ENCODE measurements at regions not wholly inside any gene's neighbourhood (a gene's known extent, or its start where the extent isn't known, plus 50 kb on each side); places are given as distances from the start of the nearest gene placed in this dataset.
"Not testable (repeated sequence)": the region's sequence is repeated elsewhere in the genome, so short reads cannot be mapped to it uniquely, and the experiment has no call there.

- intact Hi-C loops (cut with DNase I, micrococcal nuclease) = no loop called here
- H3K4me3 Mint-ChIP-seq = no peak overlapping the region
- H3K27me3 Mint-ChIP-seq = no peaks in the 10 kb centered on the region
- no peak overlapping the region for H3K27ac Mint-ChIP-seq
- no peak for TF ChIP-seq CTCF (IDR thresholded peaks at IDR 0.05)
- no peaks in the 10 kb centered on the region for H3K4me1 Mint-ChIP-seq (ENCODE audit: low read depth)
- Histone ChIP-seq H3K9me3 (ENCODE audit: control insufficient read depth in 1 of 2, insufficient read depth in 1 of 2, low read length in 2 of 2) (no peaks in the 10 kb centered on the region), H3K36me3 (ENCODE audit: insufficient read depth, low read length) (no peaks in the 10 kb centered on the region), H3K27ac (ENCODE audit: low read depth in 1 of 2, low read length in 2 of 2) (no peak overlapping the region), H3K4me3 (ENCODE audit: low read length) (no peak overlapping the region), H3K27me3 (ENCODE audit: control insufficient read depth in 1 of 2, insufficient read depth in 2 of 2, low read length in 2 of 2) (no peaks in the 10 kb centered on the region), H3K4me1 (ENCODE audit: insufficient read depth, low read length) (no peaks in the 10 kb centered on the region)
- ChIA-PET POLR2A (no interaction called here), CTCF (no interaction called here)
- H3K9me3 Mint-ChIP-seq = peaks cover 3% of the 10 kb centered on the region
- no peak for ATAC-seq (ENCODE audit: poor library complexity)
- no peak for DNase-seq
- no peaks in the 10 kb centered on the region for H3K36me3 Mint-ChIP-seq (ENCODE audit: low read depth)
Observed at GRCh38 chr2:208722731-208723130, 316.1 kb downstream of the PTH2R start.

GRCh38 chr2:208725280-208725679, 318.7 kb downstream of the PTH2R start:
- Mint-ChIP-seq H3K36me3 (ENCODE audit: low read depth) (no peaks in the 10 kb centered on the region), H3K27ac (no peak overlapping the region), H3K4me3 (no peak overlapping the region), H3K27me3 (no peaks in the 10 kb centered on the region), H3K9me3 (peaks cover 3% of the 10 kb centered on the region), H3K4me1 (ENCODE audit: low read depth) (no peaks in the 10 kb centered on the region)
- no peak for TF ChIP-seq CTCF (IDR thresholded peaks at IDR 0.05)
- CTCF ChIA-PET = no interaction called here
- Histone ChIP-seq H3K27ac (ENCODE audit: low read depth in 1 of 2, low read length in 2 of 2) (no peak overlapping the region), H3K27me3 (ENCODE audit: control insufficient read depth in 1 of 2, insufficient read depth in 2 of 2, low read length in 2 of 2) (no peaks in the 10 kb centered on the region), H3K4me3 (ENCODE audit: low read length) (no peak overlapping the region), H3K36me3 (ENCODE audit: insufficient read depth, low read length) (no peaks in the 10 kb centered on the region), H3K4me1 (ENCODE audit: insufficient read depth, low read length) (no peaks in the 10 kb centered on the region), H3K9me3 (ENCODE audit: control insufficient read depth in 1 of 2, insufficient read depth in 1 of 2, low read length in 2 of 2) (no peaks in the 10 kb centered on the region)
- ATAC-seq (ENCODE audit: poor library complexity) (no peak), DNase-seq (no peak)
- POLR2A ChIA-PET = no interaction called here
- intact Hi-C loops (cut with DNase I, micrococcal nuclease) = no loop called here

DNA sequence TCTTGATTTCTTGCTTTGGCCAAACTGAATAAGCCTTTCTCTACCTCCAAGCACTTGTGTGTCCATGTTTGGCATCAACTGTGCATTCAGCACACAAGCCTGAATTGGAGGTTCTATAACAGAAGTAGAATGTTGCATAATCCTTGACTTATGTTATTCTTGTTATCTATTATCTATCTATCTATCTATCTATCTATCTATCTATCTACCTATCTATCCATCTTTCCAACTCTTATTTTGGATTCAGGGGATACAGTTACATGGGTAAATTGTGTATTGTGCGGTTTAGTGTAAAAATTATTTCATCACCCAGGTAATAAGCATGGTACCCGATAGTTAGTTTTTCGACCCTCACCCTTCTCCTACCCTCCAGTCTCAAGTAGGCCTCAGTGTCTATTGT, 319.6 kb downstream of the PTH2R start:
- no peak overlapping the region for H3K27ac Mint-ChIP-seq
- no peaks in the 10 kb centered on the region for H3K36me3 Mint-ChIP-seq (ENCODE audit: low read depth)
- Histone ChIP-seq H3K36me3 (ENCODE audit: insufficient read depth, low read length) (no peaks in the 10 kb centered on the region), H3K9me3 (ENCODE audit: control insufficient read depth in 1 of 2, insufficient read depth in 1 of 2, low read length in 2 of 2) (no peaks in the 10 kb centered on the region), H3K4me3 (ENCODE audit: low read length) (no peak overlapping the region), H3K27ac (ENCODE audit: low read depth in 1 of 2, low read length in 2 of 2) (no peak overlapping the region), H3K4me1 (ENCODE audit: insufficient read depth, low read length) (no peaks in the 10 kb centered on the region), H3K27me3 (ENCODE audit: control insufficient read depth in 1 of 2, insufficient read depth in 2 of 2, low read length in 2 of 2) (no peaks in the 10 kb centered on the region)
- no peaks in the 10 kb centered on the region for H3K4me1 Mint-ChIP-seq (ENCODE audit: low read depth)
- H3K27me3 Mint-ChIP-seq = no peaks in the 10 kb centered on the region
- ChIA-PET POLR2A (no interaction called here), CTCF (no interaction called here)
- ATAC-seq (ENCODE audit: poor library complexity) (no peak), DNase-seq (no peak)
- intact Hi-C loops (cut with DNase I, micrococcal nuclease) = no loop called here
- no peak for TF ChIP-seq CTCF (IDR thresholded peaks at IDR 0.05)
- peaks cover 3% of the 10 kb centered on the region for H3K9me3 Mint-ChIP-seq
- no peak overlapping the region for H3K4me3 Mint-ChIP-seq

GRCh38 chr2:208751663-208752415, 345.2 kb downstream of the PTH2R start:
- POLR2A ChIA-PET; CTCF ChIA-PET; H3K27ac ChIP-seq (ENCODE audit: low read depth in 1 of 2, low read length in 2 of 2); H3K27me3 Mint-ChIP-seq; H3K9me3 Mint-ChIP-seq; H3K4me1 Mint-ChIP-seq (ENCODE audit: low read depth); H3K27ac Mint-ChIP-seq; ATAC-seq (ENCODE audit: poor library complexity); H3K4me3 Mint-ChIP-seq; H3K9me3 ChIP-seq (ENCODE audit: control insufficient read depth in 1 of 2, insufficient read depth in 1 of 2, low read length in 2 of 2); H3K4me3 ChIP-seq (ENCODE audit: low read length); H3K36me3 Mint-ChIP-seq (ENCODE audit: low read depth); intact Hi-C loops (cut with DNase I, micrococcal nuclease); H3K36me3 ChIP-seq (ENCODE audit: insufficient read depth, low read length); DNase-seq; H3K27me3 ChIP-seq (ENCODE audit: control insufficient read depth in 1 of 2, insufficient read depth in 2 of 2, low read length in 2 of 2); H3K4me1 ChIP-seq (ENCODE audit: insufficient read depth, low read length): not testable (repeated sequence)

Data from CD4-positive, alpha-beta T cell (primary cell).